ENCODE measurements at regions not wholly inside any gene's neighbourhood (a gene's known extent, or its start where the extent isn't known, plus 50 kb on each side); places are given as distances from the start of the nearest gene placed in this dataset.

DNA sequence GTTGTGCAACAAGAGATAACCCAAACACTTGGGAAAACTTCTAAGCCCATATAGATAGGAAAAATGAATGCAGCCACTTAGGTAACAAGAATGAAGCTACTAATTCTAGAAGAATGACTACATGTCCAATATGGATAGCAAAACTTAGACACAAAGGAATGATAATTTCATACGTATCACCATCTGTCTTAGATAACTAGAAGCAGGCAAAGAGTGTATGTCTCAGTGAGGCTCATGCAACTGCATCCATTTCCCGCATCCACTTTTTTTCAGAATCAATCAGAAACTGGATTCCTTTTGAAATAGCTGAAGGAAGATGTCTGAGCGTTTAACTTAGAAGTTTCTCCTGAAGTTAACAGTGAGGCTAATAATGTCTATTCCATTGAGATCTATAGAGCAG, 408.7 kb upstream of the PITX2 start:
- H2AFZ ChIP-seq (ENCODE audit: low read depth, low read length) = no peak overlapping the region
- ChIA-PET CTCF (no interaction called here), POLR2A (no interaction called here)
- no peaks in the 10 kb centered on the region for H3K79me2 ChIP-seq (ENCODE audit: control insufficient read depth, insufficient read depth, low read length)
- H4K20me1 ChIP-seq (replicated peaks; ENCODE audit: control insufficient read depth, extremely low read depth, insufficient read depth, low read length) = no peaks in the 10 kb centered on the region
- no peak for DNase-seq (ENCODE audit: low read depth, low spot score)
- no peak overlapping the region for H3K4me2 ChIP-seq (ENCODE audit: insufficient read depth, low read length)
- H3K27ac ChIP-seq (ENCODE audit: insufficient read depth, low read depth, low read length) = no peak overlapping the region
- FAIRE-seq = no peak
- no peak overlapping the region for H3K9ac ChIP-seq (replicated peaks; ENCODE audit: extremely low read depth, insufficient read depth, low read length)
- H3K9me1 ChIP-seq (replicated peaks; ENCODE audit: control insufficient read depth, extremely low read depth, insufficient read depth, low read length) = no peaks in the 10 kb centered on the region
- dilution Hi-C loops (cut with MboI; ENCODE audit: extremely low pct_ligation_motif_present, low sequenced_read_pairs) (no loop called here), intact Hi-C loops (cut with micrococcal nuclease) (no loop called here)
- H3K4me1 ChIP-seq (ENCODE audit: control insufficient read depth, extremely low read depth, insufficient read depth, low read length) = no peaks in the 10 kb centered on the region
- no peak for TF ChIP-seq POLR2AphosphoS5 (IDR thresholded peaks at IDR 0.05; ENCODE audit: insufficient read depth, low read depth, low read length)
- H3K36me3 ChIP-seq (ENCODE audit: control insufficient read depth in 2 of 2, extremely low read depth in 1 of 2, insufficient read depth in 2 of 2, low read length in 2 of 2) = no peaks in the 10 kb centered on the region
- no peak overlapping the region for H3K4me3 ChIP-seq (replicated peaks in 1 of 3; ENCODE audit: insufficient read depth in 1 of 3, low read depth in 1 of 3, low read length in 3 of 3)
- H3K27me3 ChIP-seq (ENCODE audit: control insufficient read depth in 2 of 2, insufficient read depth in 2 of 2, low read length in 2 of 2) = no peaks in the 10 kb centered on the region
- no peaks in the 10 kb centered on the region for H3K9me3 ChIP-seq (replicated peaks; ENCODE audit: control insufficient read depth, insufficient read depth, low read length)
- BruUV-seq (replicated peaks) = no TSS peak

DNA sequence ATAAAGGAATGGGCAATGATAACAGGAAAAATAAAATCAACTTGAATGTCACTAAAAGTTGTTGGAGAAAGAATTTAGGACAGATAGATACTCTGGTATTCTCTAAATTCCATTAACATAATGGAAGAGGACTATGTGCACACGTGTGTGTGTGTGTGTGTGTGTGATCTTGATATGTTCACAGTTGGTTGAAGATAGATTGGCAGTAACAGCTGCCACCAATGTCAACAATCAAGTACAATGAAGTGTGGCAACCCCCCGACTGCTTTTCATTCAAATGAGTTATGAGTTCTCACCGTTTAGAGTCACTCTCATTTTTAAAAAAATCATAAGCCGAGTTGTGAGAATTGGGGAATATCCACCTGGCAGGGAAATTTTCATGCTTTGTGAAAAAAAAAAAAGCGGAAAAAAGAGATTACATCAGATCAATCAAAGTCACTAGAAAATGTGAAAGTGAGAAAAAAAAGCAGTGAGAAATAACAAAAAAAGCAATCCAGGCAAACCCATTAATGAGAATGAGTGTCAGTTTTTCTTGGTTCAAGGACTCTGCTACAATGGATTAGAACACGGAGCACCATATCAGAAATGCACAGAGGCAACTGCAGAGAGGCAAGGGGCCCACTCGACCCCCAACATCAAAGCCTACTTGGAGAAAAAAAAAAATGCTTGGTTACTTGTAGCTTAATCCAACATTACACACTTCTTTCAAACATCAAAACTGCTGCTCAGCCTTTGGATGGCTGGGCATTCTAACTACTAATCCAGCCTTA, 414.9 kb upstream of the PITX2 start:
- no peak for FAIRE-seq
- no peak overlapping the region for H3K4me2 ChIP-seq (ENCODE audit: insufficient read depth, low read length)
- ChIA-PET CTCF (no interaction called here), POLR2A (no interaction called here)
- TF ChIP-seq CTCF (IDR thresholded peaks at IDR 0.05; ENCODE audit: extremely low read depth in 1 of 2, insufficient read depth in 1 of 2, low read depth in 1 of 2, low read length in 2 of 2) = no peak
- TF ChIP-seq, protein P1, sequence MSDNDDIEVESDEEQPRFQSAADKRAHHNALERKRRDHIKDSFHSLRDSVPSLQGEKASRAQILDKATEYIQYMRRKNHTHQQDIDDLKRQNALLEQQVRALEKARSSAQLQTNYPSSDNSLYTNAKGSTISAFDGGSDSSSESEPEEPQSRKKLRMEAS (IDR thresholded peaks at IDR 0.05; ENCODE audit: insufficient read depth, insufficient read length) = no peak
- TF ChIP-seq POLR2AphosphoS5 (IDR thresholded peaks at IDR 0.05; ENCODE audit: insufficient read depth, low read depth, low read length) = no peak
- TF ChIP-seq POLR2A (IDR thresholded peaks at IDR 0.05; ENCODE audit: low read depth, low read length) = no peak
- TF ChIP-seq EZH2 (IDR thresholded peaks at IDR 0.05; ENCODE audit: borderline replicate concordance, low read depth, low read length, severe bottlenecking) = no peak
- TF ChIP-seq FOS (IDR thresholded peaks at IDR 0.05; ENCODE audit: borderline replicate concordance, insufficient read depth, low read length) = no peak
- TF ChIP-seq MYC (IDR thresholded peaks at IDR 0.05; ENCODE audit: low read depth, low read length) = no peak
- TF ChIP-seq GATA2 (IDR thresholded peaks at IDR 0.05; ENCODE audit: insufficient read depth, insufficient read length, low read depth, low read length) = no peak
- TF ChIP-seq JUN (IDR thresholded peaks at IDR 0.05; ENCODE audit: borderline replicate concordance, insufficient read depth, insufficient read length, low read depth) = no peak
- dilution Hi-C loops (cut with MboI; ENCODE audit: extremely low pct_ligation_motif_present, low sequenced_read_pairs) (no loop called here), intact Hi-C loops (cut with micrococcal nuclease) (no loop called here)
- H3K27ac ChIP-seq (ENCODE audit: insufficient read depth, low read depth, low read length) = no peak overlapping the region
- H3K27me3 ChIP-seq (ENCODE audit: control insufficient read depth in 2 of 2, insufficient read depth in 2 of 2, low read length in 2 of 2) = no peaks in the 10 kb centered on the region
- no peaks in the 10 kb centered on the region for H3K9me1 ChIP-seq (replicated peaks; ENCODE audit: control insufficient read depth, extremely low read depth, insufficient read depth, low read length)
- H4K20me1 ChIP-seq (replicated peaks; ENCODE audit: control insufficient read depth, extremely low read depth, insufficient read depth, low read length) = no peaks in the 10 kb centered on the region
- no peaks in the 10 kb centered on the region for H3K9me3 ChIP-seq (replicated peaks; ENCODE audit: control insufficient read depth, insufficient read depth, low read length)
- no peaks in the 10 kb centered on the region for H3K79me2 ChIP-seq (ENCODE audit: control insufficient read depth, insufficient read depth, low read length)
- no peaks in the 10 kb centered on the region for H3K36me3 ChIP-seq (ENCODE audit: control insufficient read depth in 2 of 2, extremely low read depth in 1 of 2, insufficient read depth in 2 of 2, low read length in 2 of 2)
- H3K9ac ChIP-seq (replicated peaks; ENCODE audit: extremely low read depth, insufficient read depth, low read length) = no peak overlapping the region
- no peak overlapping the region for H3K4me3 ChIP-seq (replicated peaks in 1 of 3; ENCODE audit: insufficient read depth in 1 of 3, low read depth in 1 of 3, low read length in 3 of 3)
- no peak for DNase-seq (ENCODE audit: low read depth, low spot score)
- no peak overlapping the region for H2AFZ ChIP-seq (ENCODE audit: low read depth, low read length)
- no TSS peak for BruUV-seq (replicated peaks)
- H3K4me1 ChIP-seq (ENCODE audit: control insufficient read depth, extremely low read depth, insufficient read depth, low read length) = no peaks in the 10 kb centered on the region

Measured in endothelial cell of umbilical vein (primary cell).